SK-N-SH (cell line): ENCODE measurements at regions not wholly inside any gene's neighbourhood (a gene's known extent, or its start where the extent isn't known, plus 50 kb on each side); places are given as distances from the start of the nearest gene placed in this dataset.

Experiments used
- CTCF ChIA-PET: fragments of 300-600, 350-600 bp; formaldehyde crosslinking; extraction: SDS; loops from one replicate; lab custom pipeline; 2021; lab: Yijun Ruan, JAX
- POLR2A ChIA-PET: fragments of 350-600 bp; sonication (Branson Sonifier 250); formaldehyde crosslinking; extraction: SDS; loops from one replicate; lab custom pipeline; 2020; ENCODE audit warnings: antibody characterized with exemption, inconsistent platforms; lab: Yijun Ruan, JAX
- DNase-seq: peaks from one replicate; pipeline ENCODE4 v3.0.0; 2012
- H2AFZ ChIP-seq: fragments of 200-600 bp; sonication (generic); 2 replicates; pipeline ENCODE4 v1.8.1; 2016; ENCODE audit warnings: antibody characterized with exemption, mild to moderate bottlenecking, low read depth
- H3F3A ChIP-seq: fragments of 200-600 bp; sonication (generic); replicated peaks from 2 replicates; pipeline ENCODE3; 2016; ENCODE audit warnings: antibody characterized with exemption, mild to moderate bottlenecking; ENCODE audit not compliant: insufficient read depth
- H3K27ac ChIP-seq, 2 experiments: fragments of 200-500 bp in 1 of 2; fragments of 200-600 bp in 1 of 2; sonication (Bioruptor generic) in 1 of 2; sonication (generic), shearing (Covaris generic) in 1 of 2; 2 replicates each; pipeline versions ENCODE4 v1.5.1 to v1.6.1; 2014 to 2016; ENCODE audit warnings: low read depth in 2 of 2, inconsistent platforms in 1 of 2, low read length in 1 of 2, mild to moderate bottlenecking in 1 of 2, mixed read lengths in 1 of 2
- H3K27me3 ChIP-seq: fragments of 200-600 bp; sonication (generic), shearing (Covaris generic); 2 replicates; pipeline ENCODE4 v1.6.1; 2016; ENCODE audit warnings: mixed run types; ENCODE audit not compliant: insufficient read depth
- H3K36me3 ChIP-seq, 2 experiments: fragments of 200-500 bp in 1 of 2; fragments of 200-600 bp in 1 of 2; sonication (Bioruptor generic) in 1 of 2; sonication (generic) in 1 of 2; replicated peaks in 1 of 2; 2 replicates each; pipeline versions ENCODE3 to v1.5.1; 2014 to 2016; ENCODE audit warnings: low read length in 1 of 2, mild to moderate bottlenecking in 1 of 2; ENCODE audit not compliant: insufficient read depth in 2 of 2, control insufficient read depth in 1 of 2
- H3K4me1 ChIP-seq, 2 experiments: fragments of 200-500 bp in 1 of 2; fragments of 200-600 bp in 1 of 2; sonication (Bioruptor generic) in 1 of 2; sonication (generic), shearing (Covaris generic) in 1 of 2; 2 replicates each; pipeline versions ENCODE4 v1.5.1 to v1.6.1; 2014 to 2016; ENCODE audit warnings: low read depth in 1 of 2, low read length in 1 of 2, mixed run types in 1 of 2; ENCODE audit not compliant: insufficient read depth in 2 of 2, control insufficient read depth in 1 of 2
- H3K4me2 ChIP-seq: fragments of 200-600 bp; sonication (generic), shearing (Covaris generic); 2 replicates; pipeline ENCODE4 v1.6.1; 2017; ENCODE audit warnings: mixed run types
- H3K4me3 ChIP-seq, 2 experiments: fragments of 200-500 bp in 1 of 2; fragments of 200-600 bp in 1 of 2; sonication (Bioruptor generic) in 1 of 2; sonication (generic), shearing (Covaris generic) in 1 of 2; 2 replicates each; pipeline versions ENCODE4 v1.5.1 to v1.8.1; 2014 to 2016; ENCODE audit warnings: low read depth in 2 of 2, inconsistent platforms in 1 of 2, low read length in 1 of 2, mild to moderate bottlenecking in 1 of 2, mixed read lengths in 1 of 2, moderate library complexity in 1 of 2
- H3K79me2 ChIP-seq: fragments of 200-600 bp; sonication (generic); 2 replicates; pipeline ENCODE4 v1.8.1; 2017; ENCODE audit warnings: mild to moderate bottlenecking; ENCODE audit not compliant: insufficient read depth
- H3K9ac ChIP-seq: fragments of 200-600 bp; sonication (generic); 2 replicates; pipeline ENCODE4 v1.6.1; 2017; ENCODE audit warnings: mixed run types
- H3K9me2 ChIP-seq: fragments of 200-600 bp; sonication (generic); 2 replicates; pipeline ENCODE4 v1.6.1; 2017; ENCODE audit warnings: mixed run types
- H3K9me3 ChIP-seq: fragments of 200-600 bp; sonication (generic); 2 replicates; pipeline ENCODE4 v1.6.1; 2017; ENCODE audit warnings: mixed run types, mild to moderate bottlenecking, moderate library complexity
- H4K20me1 ChIP-seq: fragments of 200-600 bp; sonication (generic); 2 replicates; pipeline ENCODE4 v1.6.1; 2017; ENCODE audit warnings: mild to moderate bottlenecking, mixed run types; ENCODE audit not compliant: insufficient read depth
- ELF1 ChIP-seq: IDR thresholded peaks from 2 replicates; pipeline ENCODE4 v1.4.0; 2012
- EP300 ChIP-seq, 2 experiments: IDR thresholded peaks; 2 replicates each; pipeline versions ENCODE4 v1.4.0 to v1.6.1; 2012; ENCODE audit warnings: borderline replicate concordance in 1 of 2, low read depth in 1 of 2, low read length in 1 of 2
- FOXJ3 ChIP-seq: sonication (generic); formaldehyde crosslinking; IDR thresholded peaks from 2 replicates; pipeline ENCODE4 v1.5.1; 2020; ENCODE audit warnings: mild to moderate bottlenecking, missing genetic modification reagents
- FOXM1 ChIP-seq: IDR thresholded peaks from 2 replicates; pipeline ENCODE4 v1.4.0; 2012; ENCODE audit warnings: low read depth, mild to moderate bottlenecking
- GABPA ChIP-seq: IDR thresholded peaks from 2 replicates; pipeline ENCODE4 v1.4.0; 2012; ENCODE audit warnings: low read depth, mild to moderate bottlenecking
- RCOR1 ChIP-seq: fragments of 150-350 bp; IDR thresholded peaks from 2 replicates; pipeline ENCODE4 v1.6.1; 2017; ENCODE audit warnings: antibody characterized with exemption, low read length
- SIN3A ChIP-seq: IDR thresholded peaks from 2 replicates; pipeline ENCODE4 v1.6.1; 2012; ENCODE audit warnings: low read depth, mild to moderate bottlenecking, low read length, moderate library complexity, borderline replicate concordance
- SMC3 ChIP-seq: IDR thresholded peaks from 2 replicates; pipeline ENCODE4 v1.6.1; 2012; ENCODE audit warnings: low read depth, low read length, improper control_type of control experiment
- TCF12 ChIP-seq: IDR thresholded peaks from 2 replicates; pipeline ENCODE4 v1.4.0; 2012
- USF1 ChIP-seq: IDR thresholded peaks from 2 replicates; pipeline ENCODE4 v1.4.0; 2012; ENCODE audit warnings: low read depth, borderline replicate concordance
- YY1 ChIP-seq: IDR thresholded peaks from 2 replicates; pipeline ENCODE4 v1.4.0; 2012; ENCODE audit warnings: low read depth, mild to moderate bottlenecking
- WGBS: methylation state at CpG from one replicate; pipeline ENCODE4 v1.1.6; 2017; ENCODE audit warnings: low lambda C conversion rate; 5-methylcytosine and 5-hydroxymethylcytosine counted together
- TF ChIP-seq, protein P1 (sequence below): IDR thresholded peaks from 2 replicates; pipeline ENCODE4 v1.6.1; 2012; ENCODE audit warnings: mild to moderate bottlenecking, low read depth, low read length, moderate library complexity
- TF ChIP-seq, protein P2 (sequence below): IDR thresholded peaks from 2 replicates; pipeline ENCODE4 v1.4.0; 2012; ENCODE audit warnings: low read depth, borderline replicate concordance
- TF ChIP-seq, protein P3 (sequence below): fragments of 200-600 bp; sonication (generic); IDR thresholded peaks from 2 replicates; pipeline ENCODE4 v1.6.1; 2017; ENCODE audit warnings: antibody characterized with exemption, mild to moderate bottlenecking, moderate library complexity
- TF ChIP-seq, protein P4 (sequence below): IDR thresholded peaks from 2 replicates; pipeline ENCODE4; 2012
- TF ChIP-seq, protein P5 (sequence below): fragments of 150-350 bp; IDR thresholded peaks from 2 replicates; pipeline ENCODE4 v1.6.1; 2017; ENCODE audit warnings: antibody characterized with exemption, low read length, low read depth, borderline replicate concordance

DNA sequence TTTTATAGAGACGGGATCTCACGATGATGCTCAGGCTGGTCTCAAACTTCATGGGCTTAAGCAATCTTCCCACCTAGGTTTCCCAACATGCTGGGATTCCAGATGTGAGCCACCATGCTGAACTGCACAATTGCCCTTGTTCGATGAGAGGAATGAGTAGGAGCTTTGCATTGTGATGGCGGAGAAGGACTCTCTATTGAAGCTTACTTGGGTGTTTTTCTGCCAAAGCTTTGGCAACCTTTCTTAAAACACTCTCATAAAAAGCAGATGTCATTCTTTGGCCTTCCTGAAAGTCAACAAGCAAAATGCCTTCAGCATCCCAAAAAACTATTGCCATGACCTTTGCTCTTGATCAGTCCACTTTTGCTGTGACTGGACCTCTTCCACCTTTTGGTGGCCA is 904.8 kb upstream of the TMEM132C start:
- H4K20me1 ChIP-seq: no peaks in the 10 kb centered on the region
- TF ChIP-seq, protein P1, sequence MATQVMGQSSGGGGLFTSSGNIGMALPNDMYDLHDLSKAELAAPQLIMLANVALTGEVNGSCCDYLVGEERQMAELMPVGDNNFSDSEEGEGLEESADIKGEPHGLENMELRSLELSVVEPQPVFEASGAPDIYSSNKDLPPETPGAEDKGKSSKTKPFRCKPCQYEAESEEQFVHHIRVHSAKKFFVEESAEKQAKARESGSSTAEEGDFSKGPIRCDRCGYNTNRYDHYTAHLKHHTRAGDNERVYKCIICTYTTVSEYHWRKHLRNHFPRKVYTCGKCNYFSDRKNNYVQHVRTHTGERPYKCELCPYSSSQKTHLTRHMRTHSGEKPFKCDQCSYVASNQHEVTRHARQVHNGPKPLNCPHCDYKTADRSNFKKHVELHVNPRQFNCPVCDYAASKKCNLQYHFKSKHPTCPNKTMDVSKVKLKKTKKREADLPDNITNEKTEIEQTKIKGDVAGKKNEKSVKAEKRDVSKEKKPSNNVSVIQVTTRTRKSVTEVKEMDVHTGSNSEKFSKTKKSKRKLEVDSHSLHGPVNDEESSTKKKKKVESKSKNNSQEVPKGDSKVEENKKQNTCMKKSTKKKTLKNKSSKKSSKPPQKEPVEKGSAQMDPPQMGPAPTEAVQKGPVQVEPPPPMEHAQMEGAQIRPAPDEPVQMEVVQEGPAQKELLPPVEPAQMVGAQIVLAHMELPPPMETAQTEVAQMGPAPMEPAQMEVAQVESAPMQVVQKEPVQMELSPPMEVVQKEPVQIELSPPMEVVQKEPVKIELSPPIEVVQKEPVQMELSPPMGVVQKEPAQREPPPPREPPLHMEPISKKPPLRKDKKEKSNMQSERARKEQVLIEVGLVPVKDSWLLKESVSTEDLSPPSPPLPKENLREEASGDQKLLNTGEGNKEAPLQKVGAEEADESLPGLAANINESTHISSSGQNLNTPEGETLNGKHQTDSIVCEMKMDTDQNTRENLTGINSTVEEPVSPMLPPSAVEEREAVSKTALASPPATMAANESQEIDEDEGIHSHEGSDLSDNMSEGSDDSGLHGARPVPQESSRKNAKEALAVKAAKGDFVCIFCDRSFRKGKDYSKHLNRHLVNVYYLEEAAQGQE: no peak
- TF ChIP-seq SMC3 (no peak), GABPA (no peak), TCF12 (no peak), SIN3A (no peak), USF1 (no peak), EP300 (IDR thresholded peaks at IDR 0.05; ENCODE audit: borderline replicate concordance in 1 of 2, low read depth in 1 of 2, low read length in 1 of 2) (no peak), ELF1 (no peak), RCOR1 (no peak), FOXM1 (no peak), YY1 (no peak), FOXJ3 (CRISPR knock-in tag) (no peak)
- TF ChIP-seq, protein P2, sequence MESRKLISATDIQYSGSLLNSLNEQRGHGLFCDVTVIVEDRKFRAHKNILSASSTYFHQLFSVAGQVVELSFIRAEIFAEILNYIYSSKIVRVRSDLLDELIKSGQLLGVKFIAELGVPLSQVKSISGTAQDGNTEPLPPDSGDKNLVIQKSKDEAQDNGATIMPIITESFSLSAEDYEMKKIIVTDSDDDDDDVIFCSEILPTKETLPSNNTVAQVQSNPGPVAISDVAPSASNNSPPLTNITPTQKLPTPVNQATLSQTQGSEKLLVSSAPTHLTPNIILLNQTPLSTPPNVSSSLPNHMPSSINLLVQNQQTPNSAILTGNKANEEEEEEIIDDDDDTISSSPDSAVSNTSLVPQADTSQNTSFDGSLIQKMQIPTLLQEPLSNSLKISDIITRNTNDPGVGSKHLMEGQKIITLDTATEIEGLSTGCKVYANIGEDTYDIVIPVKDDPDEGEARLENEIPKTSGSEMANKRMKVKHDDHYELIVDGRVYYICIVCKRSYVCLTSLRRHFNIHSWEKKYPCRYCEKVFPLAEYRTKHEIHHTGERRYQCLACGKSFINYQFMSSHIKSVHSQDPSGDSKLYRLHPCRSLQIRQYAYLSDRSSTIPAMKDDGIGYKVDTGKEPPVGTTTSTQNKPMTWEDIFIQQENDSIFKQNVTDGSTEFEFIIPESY: no peak
- TF ChIP-seq, protein P3, sequence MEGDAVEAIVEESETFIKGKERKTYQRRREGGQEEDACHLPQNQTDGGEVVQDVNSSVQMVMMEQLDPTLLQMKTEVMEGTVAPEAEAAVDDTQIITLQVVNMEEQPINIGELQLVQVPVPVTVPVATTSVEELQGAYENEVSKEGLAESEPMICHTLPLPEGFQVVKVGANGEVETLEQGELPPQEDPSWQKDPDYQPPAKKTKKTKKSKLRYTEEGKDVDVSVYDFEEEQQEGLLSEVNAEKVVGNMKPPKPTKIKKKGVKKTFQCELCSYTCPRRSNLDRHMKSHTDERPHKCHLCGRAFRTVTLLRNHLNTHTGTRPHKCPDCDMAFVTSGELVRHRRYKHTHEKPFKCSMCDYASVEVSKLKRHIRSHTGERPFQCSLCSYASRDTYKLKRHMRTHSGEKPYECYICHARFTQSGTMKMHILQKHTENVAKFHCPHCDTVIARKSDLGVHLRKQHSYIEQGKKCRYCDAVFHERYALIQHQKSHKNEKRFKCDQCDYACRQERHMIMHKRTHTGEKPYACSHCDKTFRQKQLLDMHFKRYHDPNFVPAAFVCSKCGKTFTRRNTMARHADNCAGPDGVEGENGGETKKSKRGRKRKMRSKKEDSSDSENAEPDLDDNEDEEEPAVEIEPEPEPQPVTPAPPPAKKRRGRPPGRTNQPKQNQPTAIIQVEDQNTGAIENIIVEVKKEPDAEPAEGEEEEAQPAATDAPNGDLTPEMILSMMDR: no peak
- TF ChIP-seq, protein P4, sequence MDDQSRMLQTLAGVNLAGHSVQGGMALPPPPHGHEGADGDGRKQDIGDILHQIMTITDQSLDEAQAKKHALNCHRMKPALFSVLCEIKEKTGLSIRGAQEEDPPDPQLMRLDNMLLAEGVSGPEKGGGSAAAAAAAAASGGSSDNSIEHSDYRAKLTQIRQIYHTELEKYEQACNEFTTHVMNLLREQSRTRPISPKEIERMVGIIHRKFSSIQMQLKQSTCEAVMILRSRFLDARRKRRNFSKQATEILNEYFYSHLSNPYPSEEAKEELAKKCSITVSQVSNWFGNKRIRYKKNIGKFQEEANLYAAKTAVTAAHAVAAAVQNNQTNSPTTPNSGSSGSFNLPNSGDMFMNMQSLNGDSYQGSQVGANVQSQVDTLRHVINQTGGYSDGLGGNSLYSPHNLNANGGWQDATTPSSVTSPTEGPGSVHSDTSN: no peak
- TF ChIP-seq, protein P5, sequence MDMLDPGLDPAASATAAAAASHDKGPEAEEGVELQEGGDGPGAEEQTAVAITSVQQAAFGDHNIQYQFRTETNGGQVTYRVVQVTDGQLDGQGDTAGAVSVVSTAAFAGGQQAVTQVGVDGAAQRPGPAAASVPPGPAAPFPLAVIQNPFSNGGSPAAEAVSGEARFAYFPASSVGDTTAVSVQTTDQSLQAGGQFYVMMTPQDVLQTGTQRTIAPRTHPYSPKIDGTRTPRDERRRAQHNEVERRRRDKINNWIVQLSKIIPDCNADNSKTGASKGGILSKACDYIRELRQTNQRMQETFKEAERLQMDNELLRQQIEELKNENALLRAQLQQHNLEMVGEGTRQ: no peak
- TF ChIP-seq, all 33 proteins: peak for 0
- H3K9me3 ChIP-seq: no peaks in the 10 kb centered on the region
- H3K36me3 ChIP-seq: no peaks in the 10 kb centered on the region
- H3K27me3 ChIP-seq: no peaks in the 10 kb centered on the region
- H3K4me3 ChIP-seq: no peak overlapping the region
- DNase-seq: no peak
- no peak overlapping the region for H3K9ac ChIP-seq
- no peak overlapping the region for H3K27ac ChIP-seq
- no peaks in the 10 kb centered on the region for H3K9me2 ChIP-seq
- H3K79me2 ChIP-seq: no peaks in the 10 kb centered on the region
- CTCF ChIA-PET: interaction anchor here (2.4 kb wide), 1 partner anchor 253 kb away, joined by 11 read pairs; no protein-coding TSS in a partner anchor
- WGBS: 69% methylated on average over 4 of the region's 4 CpGs
- H3K4me2 ChIP-seq: no peak overlapping the region
- H3F3A ChIP-seq: no peaks in the 10 kb centered on the region
- H2AFZ ChIP-seq: no peak overlapping the region
- POLR2A ChIA-PET: no interaction called here
- no peaks in the 10 kb centered on the region for H3K4me1 ChIP-seq
